ENCODE measurements at regions not wholly inside any gene's neighbourhood (a gene's known extent, or its start where the extent isn't known, plus 50 kb on each side); places are given as distances from the start of the nearest gene placed in this dataset.
A peak's percentile ranks its signal among the peaks of the same experiment; 100 is the strongest.

GRCh38 chr20:6180531-6180930 lies 57.7 kb upstream of the FERMT1 start:
- no peak for DNase-seq

- DNase-seq: peak; percentile 23
Observed at GRCh38 chr20:6178537-6178936, 55.7 kb upstream of the FERMT1 start.

GRCh38 chr20:6173481-6173880 lies 50.7 kb upstream of the FERMT1 start:
- DNase-seq: no peak

Data from NCI-H1092 (cell line).